22Rv1 (cell line): ENCODE measurements at regions not wholly inside any gene's neighbourhood (a gene's known extent, or its start where the extent isn't known, plus 50 kb on each side); places are given as distances from the start of the nearest gene placed in this dataset.

Source experiments
- H3K27ac ChIP-seq: fragments of 450-650 bp; 2 replicates; pipeline ENCODE4 v1.5.1; 2017
- CTCF ChIP-seq: fragments of 450-650 bp; IDR thresholded peaks from 2 replicates; pipeline ENCODE4 v1.5.1; 2017; ENCODE audit warnings: mild to moderate bottlenecking
- ZFX ChIP-seq: fragments of 450-650 bp; IDR thresholded peaks from 2 replicates; pipeline ENCODE4 v1.6.1; 2017; ENCODE audit warnings: antibody characterized with exemption, borderline replicate concordance

GRCh38 chr7:19203686-19204085 lies 58.5 kb upstream of the FERD3L start:
- H3K27ac ChIP-seq, result no peak overlapping the region
- TF ChIP-seq CTCF (no peak), ZFX (no peak)

- TF ChIP-seq CTCF, result no peak
- no peak for TF ChIP-seq ZFX
- H3K27ac ChIP-seq, result no peak overlapping the region
These were observed 57.4 kb upstream of the FERD3L start for GRCh38 chr7:19202599-19202998.
